Gastroesophageal sphincter (tissue), 3 donors: ENCODE measurements at regions not wholly inside any gene's neighbourhood (a gene's known extent, or its start where the extent isn't known, plus 50 kb on each side); places are given as distances from the start of the nearest gene placed in this dataset.

ENCODE experiments used
- EP300 ChIP-seq: sonication (generic); formaldehyde crosslinking; IDR thresholded peaks from one replicate; pipeline ENCODE4 v1.6.1; 2017; ENCODE audit warnings: antibody characterized with exemption, mild to moderate bottlenecking
- POLR2A ChIP-seq, 2 donors: fragments of 450-650 bp; IDR thresholded peaks; one replicate each; pipeline ENCODE4 v1.6.1; 2017; ENCODE audit warnings: antibody characterized with exemption in 2 of 2, mild to moderate bottlenecking in 2 of 2, moderate library complexity in 1 of 2
- POLR2AphosphoS5 ChIP-seq: sonication (generic); formaldehyde crosslinking; IDR thresholded peaks from one replicate; pipeline ENCODE4 v1.6.1; 2017; ENCODE audit warnings: antibody characterized with exemption
- TF ChIP-seq, protein P1 (sequence below), 4 experiments: fragments of 200-600 bp in 2 of 4; fragments of 450-650 bp in 2 of 4; sonication (generic) in 1 of 4; IDR thresholded peaks; one replicate each; pipeline ENCODE4 v1.5.1; 2017 to 2019; ENCODE audit warnings: antibody characterized with exemption in 4 of 4, mild to moderate bottlenecking in 2 of 4, moderate library complexity in 2 of 4

DNA sequence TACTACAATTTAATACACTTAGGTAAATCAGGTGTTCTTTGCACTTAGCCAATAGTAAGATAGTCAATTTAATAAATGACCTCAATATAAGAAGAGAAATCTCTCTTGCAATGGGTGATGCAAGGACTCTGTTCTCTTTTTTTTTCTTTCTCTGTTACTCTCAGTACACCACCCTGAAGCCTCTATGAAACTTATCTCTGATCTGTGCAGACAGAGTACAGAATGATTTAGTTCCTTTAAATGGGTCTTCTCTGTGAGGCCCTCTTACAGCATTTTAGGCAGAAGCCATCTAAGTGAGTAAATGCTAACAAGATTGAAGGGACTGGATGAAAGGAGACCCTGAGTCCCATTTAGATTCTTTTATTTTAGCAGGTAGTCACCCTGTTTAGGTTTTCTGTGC lies 312.8 kb downstream of the RFPL4B start:
- TF ChIP-seq, protein P1, sequence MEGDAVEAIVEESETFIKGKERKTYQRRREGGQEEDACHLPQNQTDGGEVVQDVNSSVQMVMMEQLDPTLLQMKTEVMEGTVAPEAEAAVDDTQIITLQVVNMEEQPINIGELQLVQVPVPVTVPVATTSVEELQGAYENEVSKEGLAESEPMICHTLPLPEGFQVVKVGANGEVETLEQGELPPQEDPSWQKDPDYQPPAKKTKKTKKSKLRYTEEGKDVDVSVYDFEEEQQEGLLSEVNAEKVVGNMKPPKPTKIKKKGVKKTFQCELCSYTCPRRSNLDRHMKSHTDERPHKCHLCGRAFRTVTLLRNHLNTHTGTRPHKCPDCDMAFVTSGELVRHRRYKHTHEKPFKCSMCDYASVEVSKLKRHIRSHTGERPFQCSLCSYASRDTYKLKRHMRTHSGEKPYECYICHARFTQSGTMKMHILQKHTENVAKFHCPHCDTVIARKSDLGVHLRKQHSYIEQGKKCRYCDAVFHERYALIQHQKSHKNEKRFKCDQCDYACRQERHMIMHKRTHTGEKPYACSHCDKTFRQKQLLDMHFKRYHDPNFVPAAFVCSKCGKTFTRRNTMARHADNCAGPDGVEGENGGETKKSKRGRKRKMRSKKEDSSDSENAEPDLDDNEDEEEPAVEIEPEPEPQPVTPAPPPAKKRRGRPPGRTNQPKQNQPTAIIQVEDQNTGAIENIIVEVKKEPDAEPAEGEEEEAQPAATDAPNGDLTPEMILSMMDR (IDR thresholded peaks at IDR 0.05) = no peak
- no peak for TF ChIP-seq POLR2A (IDR thresholded peaks at IDR 0.05)
- no peak for TF ChIP-seq EP300
- TF ChIP-seq POLR2AphosphoS5 = no peak
